ENCODE measurements at regions not wholly inside any gene's neighbourhood (a gene's known extent, or its start where the extent isn't known, plus 50 kb on each side); places are given as distances from the start of the nearest gene placed in this dataset.

GRCh38 chr6:132065556-132065955 is 114.4 kb upstream of the CCN2 start:
- no peaks in the 10 kb centered on the region for H3K9me3 ChIP-seq (replicated peaks; ENCODE audit: insufficient read depth, low read length)
- H2AFZ ChIP-seq (ENCODE audit: low read length), result no peak overlapping the region
- 0 out of 2 replicates have a peak, but pooled peaks cover 4% of the 10 kb centered on the region for H3K4me1 ChIP-seq (ENCODE audit: low read length)
- H3F3A ChIP-seq (ENCODE audit: insufficient read depth, low read length), result no peaks in the 10 kb centered on the region
- no peaks in the 10 kb centered on the region for H3K36me3 ChIP-seq (replicated peaks; ENCODE audit: insufficient read depth, low read length)
- no peak overlapping the region for H3K9ac ChIP-seq (ENCODE audit: low read length)
- no peaks in the 10 kb centered on the region for H3K9me2 ChIP-seq (replicated peaks; ENCODE audit: insufficient read depth, low read length)
- DNase-seq, result no peak
- H3K79me2 ChIP-seq (ENCODE audit: low read length), result no peaks in the 10 kb centered on the region
- H3K4me3 ChIP-seq (ENCODE audit: low read length), result no peak overlapping the region
- H3K27ac ChIP-seq (ENCODE audit: low read length), result no peak overlapping the region
- no peaks in the 10 kb centered on the region for H3K27me3 ChIP-seq (replicated peaks; ENCODE audit: insufficient read depth, low read length)
- H3K4me2 ChIP-seq (ENCODE audit: low read depth, low read length), result no peak overlapping the region
- no peaks in the 10 kb centered on the region for H4K20me1 ChIP-seq (ENCODE audit: insufficient read depth, low read length)
- no peak for TF ChIP-seq EZH2 (optimal IDR thresholded peaks at IDR 0.05; ENCODE audit: low read depth, low read length)
- TF ChIP-seq CTCF (IDR thresholded peaks at IDR 0.05; ENCODE audit: low read length), result no peak
- no peak for TF ChIP-seq EZH2phosphoT487 (IDR thresholded peaks at IDR 0.05; ENCODE audit: low read length)

GRCh38 chr6:132063738-132064137 is 112.6 kb upstream of the CCN2 start:
- TF ChIP-seq EZH2 (optimal IDR thresholded peaks at IDR 0.05; ENCODE audit: low read depth, low read length) (no peak), CTCF (IDR thresholded peaks at IDR 0.05; ENCODE audit: low read length) (no peak), EZH2phosphoT487 (IDR thresholded peaks at IDR 0.05; ENCODE audit: low read length) (no peak)
- 0 out of 2 replicates have a peak, but pooled peaks cover 5% of the 10 kb centered on the region for H3K4me1 ChIP-seq (ENCODE audit: low read length)
- H3K9me2 ChIP-seq (replicated peaks; ENCODE audit: insufficient read depth, low read length), result no peaks in the 10 kb centered on the region
- no peak overlapping the region for H3K27ac ChIP-seq (ENCODE audit: low read length)
- H3K4me3 ChIP-seq (ENCODE audit: low read length), result no peak overlapping the region
- no peak for DNase-seq
- H3K4me2 ChIP-seq (ENCODE audit: low read depth, low read length), result no peak overlapping the region
- no peaks in the 10 kb centered on the region for H3K79me2 ChIP-seq (ENCODE audit: low read length)
- no peaks in the 10 kb centered on the region for H3K27me3 ChIP-seq (replicated peaks; ENCODE audit: insufficient read depth, low read length)
- H3K9me3 ChIP-seq (replicated peaks; ENCODE audit: insufficient read depth, low read length), result no peaks in the 10 kb centered on the region
- no peaks in the 10 kb centered on the region for H4K20me1 ChIP-seq (ENCODE audit: insufficient read depth, low read length)
- H3K36me3 ChIP-seq (replicated peaks; ENCODE audit: insufficient read depth, low read length), result no peaks in the 10 kb centered on the region
- H3F3A ChIP-seq (ENCODE audit: insufficient read depth, low read length), result no peaks in the 10 kb centered on the region
- H2AFZ ChIP-seq (ENCODE audit: low read length), result no peak overlapping the region
- no peak overlapping the region for H3K9ac ChIP-seq (ENCODE audit: low read length)

- H3K4me3 ChIP-seq (ENCODE audit: low read length), result no peak overlapping the region
- no peak overlapping the region for H2AFZ ChIP-seq (ENCODE audit: low read length)
- TF ChIP-seq EZH2 (optimal IDR thresholded peaks at IDR 0.05; ENCODE audit: low read depth, low read length) (no peak), EZH2phosphoT487 (IDR thresholded peaks at IDR 0.05; ENCODE audit: low read length) (no peak), CTCF (IDR thresholded peaks at IDR 0.05; ENCODE audit: low read length) (no peak)
- no peak for DNase-seq
- H3K9me2 ChIP-seq (replicated peaks; ENCODE audit: insufficient read depth, low read length), result no peaks in the 10 kb centered on the region
- no peak overlapping the region for H3K27ac ChIP-seq (ENCODE audit: low read length)
- H4K20me1 ChIP-seq (ENCODE audit: insufficient read depth, low read length), result no peaks in the 10 kb centered on the region
- no peaks in the 10 kb centered on the region for H3K9me3 ChIP-seq (replicated peaks; ENCODE audit: insufficient read depth, low read length)
- no peak overlapping the region for H3K4me2 ChIP-seq (ENCODE audit: low read depth, low read length)
- H3F3A ChIP-seq (ENCODE audit: insufficient read depth, low read length), result no peaks in the 10 kb centered on the region; the same call in 1 of the 2 replicates
- H3K36me3 ChIP-seq (replicated peaks; ENCODE audit: insufficient read depth, low read length), result no peaks in the 10 kb centered on the region
- no peaks in the 10 kb centered on the region for H3K27me3 ChIP-seq (replicated peaks; ENCODE audit: insufficient read depth, low read length)
- no peaks in the 10 kb centered on the region for H3K79me2 ChIP-seq (ENCODE audit: low read length)
- no peak overlapping the region for H3K9ac ChIP-seq (ENCODE audit: low read length)
- H3K4me1 ChIP-seq (ENCODE audit: low read length), result 0 out of 2 replicates have a peak, but pooled peaks cover 9% of the 10 kb centered on the region
Observed at GRCh38 chr6:132063204-132063603, 112.0 kb upstream of the CCN2 start.

All from MM.1S (cell line).